GM18870 (cell line): ENCODE measurements at regions not wholly inside any gene's neighbourhood (a gene's known extent, or its start where the extent isn't known, plus 50 kb on each side); places are given as distances from the start of the nearest gene placed in this dataset.

ENCODE experiments used
- ATAC-seq: cut with Tn5 transposase; IDR thresholded peaks from one replicate; pipeline ENCODE4 v1.9.1; 2021; ENCODE audit warnings: moderate library complexity; ENCODE audit not compliant: unreplicated experiment

DNA sequence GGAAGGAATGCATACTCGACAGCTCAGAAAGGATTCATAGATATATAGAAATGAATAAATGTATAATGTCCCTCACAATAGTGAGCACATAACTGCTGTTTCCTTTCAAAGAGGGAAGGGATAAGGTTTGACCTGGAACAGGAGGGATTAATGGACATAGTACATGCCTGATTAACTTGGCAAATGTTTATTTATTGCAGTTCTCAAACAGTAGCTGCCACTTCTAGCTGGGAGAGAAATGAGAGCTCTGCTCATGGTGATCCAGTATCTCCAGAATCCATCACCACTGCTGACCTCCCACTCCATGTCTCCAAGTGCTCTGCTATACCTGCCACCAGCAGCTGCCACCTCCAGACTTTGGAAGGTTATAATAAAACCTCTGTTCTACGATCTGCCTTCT, 108.1 kb downstream of the LRIG3 start:
- ATAC-seq, result no peak

DNA sequence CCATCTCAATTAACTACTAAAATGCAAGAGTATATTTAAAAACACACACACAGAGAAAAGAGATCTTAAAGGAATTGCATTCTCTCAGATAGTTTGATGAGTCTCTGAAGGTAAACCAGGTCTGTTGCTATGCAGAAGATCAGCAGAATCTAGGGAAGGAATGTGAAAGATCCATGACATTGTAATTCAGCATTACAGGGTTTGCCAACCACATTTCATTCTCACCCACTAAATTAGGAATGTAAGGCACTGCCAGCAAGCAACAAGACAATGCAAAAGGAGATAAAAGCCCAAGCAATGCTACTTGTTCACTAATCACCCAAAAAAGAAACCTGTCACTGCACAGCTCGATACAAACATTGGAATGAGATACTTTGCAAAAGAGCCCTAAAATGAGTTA, 106.3 kb downstream of the LRIG3 start:
- ATAC-seq, result no peak

DNA sequence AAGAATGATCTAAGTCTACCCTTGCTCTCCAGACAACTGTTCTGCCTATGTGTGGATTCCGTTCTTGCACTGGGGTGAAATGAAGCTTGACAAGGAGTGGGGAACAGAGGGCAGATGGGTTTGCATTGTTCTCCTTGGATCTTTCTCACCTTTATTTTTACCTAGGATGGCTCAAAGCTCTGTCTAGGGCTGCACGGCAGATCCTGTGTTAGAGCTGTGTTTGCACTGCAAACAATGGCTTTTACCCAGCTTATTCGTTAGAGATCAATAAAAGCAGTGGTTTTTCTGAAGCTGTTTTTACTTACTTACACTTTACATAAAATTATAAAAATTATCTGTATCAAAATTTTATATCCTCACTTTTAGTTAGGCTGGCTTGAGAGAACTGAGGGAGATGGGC, 105.1 kb downstream of the LRIG3 start:
- ATAC-seq, result no peak

DNA sequence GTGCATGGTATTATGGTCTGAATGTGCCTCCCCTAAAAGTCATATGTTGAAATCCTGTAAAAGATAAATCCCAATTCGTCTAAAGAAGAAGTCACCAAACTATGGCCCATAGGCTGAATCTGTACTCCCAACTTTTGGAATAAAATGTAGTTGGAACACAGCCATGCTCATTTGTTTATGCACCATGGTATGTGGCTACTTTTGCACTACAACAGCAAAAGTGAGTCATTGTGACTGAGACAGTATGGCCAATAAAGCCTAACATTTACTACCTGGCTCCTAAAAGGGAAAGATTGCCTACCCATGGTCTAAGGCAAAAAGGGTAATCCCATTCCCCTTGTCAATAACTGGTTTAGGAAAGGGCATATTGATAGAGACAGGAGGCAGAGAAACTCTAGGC, 101.8 kb downstream of the LRIG3 start:
- ATAC-seq, result no peak

DNA sequence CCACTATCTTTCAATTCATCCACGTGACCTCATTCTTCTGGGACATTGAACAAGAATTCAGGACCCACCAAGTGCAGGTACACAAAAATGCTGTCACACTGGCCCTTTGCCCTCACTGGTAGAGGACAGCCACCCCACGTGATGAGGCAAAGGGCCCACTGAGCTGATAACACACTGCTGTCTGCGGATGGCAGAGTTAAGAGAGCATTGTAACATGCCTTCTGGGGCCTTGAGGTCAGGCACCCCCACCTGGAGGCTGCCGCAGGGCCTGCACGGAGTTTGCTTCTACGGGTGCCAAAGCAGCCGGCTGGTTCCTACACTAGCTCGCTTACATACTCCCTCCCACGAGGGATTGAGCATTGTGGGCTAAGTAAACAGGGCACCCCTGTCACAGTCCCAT, 101.0 kb downstream of the LRIG3 start:
- no peak for ATAC-seq

DNA sequence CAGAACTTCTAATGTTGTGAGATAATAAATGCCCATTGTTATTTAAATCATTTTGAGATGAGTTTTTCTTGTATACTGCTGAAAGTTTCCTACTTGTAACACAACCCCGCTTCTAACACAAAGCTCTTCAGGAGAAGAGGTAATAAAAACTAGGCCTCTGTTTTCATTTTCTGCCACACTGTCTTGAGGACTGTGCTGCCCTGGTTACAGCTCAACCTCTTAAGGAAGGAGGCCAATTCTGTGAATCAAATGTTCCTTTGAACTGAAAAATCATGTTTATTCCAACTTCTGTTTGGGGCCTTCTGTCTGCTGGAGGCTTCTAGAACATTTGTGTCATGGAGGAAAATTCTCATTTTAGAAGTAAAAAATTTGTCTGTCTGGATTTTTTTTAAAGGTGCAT, 100.3 kb downstream of the LRIG3 start:
- ATAC-seq, result no peak
